Brain microvascular endothelial cell (primary cell): ENCODE measurements at regions not wholly inside any gene's neighbourhood (a gene's known extent, or its start where the extent isn't known, plus 50 kb on each side); places are given as distances from the start of the nearest gene placed in this dataset.
"Not testable (repeated sequence)": the region's sequence is repeated elsewhere in the genome, so short reads cannot be mapped to it uniquely, and the experiment has no call there.

ENCODE experiments used
- DNase-seq: peaks from one replicate; pipeline ENCODE4 v3.0.0-alpha.2; 2020
- H3K27ac ChIP-seq: fragments of 250-450 bp; sonication (Bioruptor Pico); 2 replicates; pipeline ENCODE4 v1.5.1; 2020; ENCODE audit warnings: mild to moderate bottlenecking, moderate library complexity
- H3K27me3 ChIP-seq: fragments of 250-450 bp; sonication (Bioruptor Pico); replicated peaks from 2 replicates; pipeline ENCODE4 v1.5.1; 2020; ENCODE audit warnings: mild to moderate bottlenecking
- H3K36me3 ChIP-seq: fragments of 250-450 bp; sonication (Bioruptor Pico); replicated peaks from 2 replicates; pipeline ENCODE4 v1.5.1; 2020; ENCODE audit warnings: mild to moderate bottlenecking
- H3K4me3 ChIP-seq: 2 replicates; pipeline ENCODE4 v1.5.1; 2011; ENCODE audit warnings: low read depth, mild to moderate bottlenecking, control low read depth, low read length, moderate library complexity
- in situ Hi-C: cut with HindIII; loops from 2 replicates; pipeline ENCODE4 v1.10.0; 2017; ENCODE audit warnings: low sequenced_read_pairs, low pct_ligation_motif_present
- TF ChIP-seq, protein P1 (sequence below): IDR thresholded peaks from 2 replicates; pipeline ENCODE4 v1.5.1; 2011; ENCODE audit warnings: low read depth, mild to moderate bottlenecking, moderate library complexity, low read length, control low read depth, inconsistent platforms; ENCODE audit errors: missing control alignments

DNA sequence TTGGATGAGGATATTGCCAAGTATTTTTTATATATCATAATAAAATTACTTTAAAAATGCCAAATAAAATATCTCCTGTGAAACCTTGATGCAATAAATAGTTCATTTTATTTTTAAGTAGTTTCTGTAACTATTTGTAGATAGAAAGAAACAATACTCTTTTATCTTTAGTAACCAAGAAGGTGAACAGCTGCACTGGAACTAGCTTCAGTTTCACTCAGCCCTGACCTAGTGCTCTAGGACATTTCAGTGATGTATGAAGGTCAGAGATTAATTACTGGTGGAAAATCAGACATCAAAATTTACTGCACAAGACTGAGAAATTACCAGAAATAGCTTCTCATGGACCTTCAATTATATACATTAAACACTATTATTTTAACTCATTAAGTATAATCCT is 1305.0 kb downstream of the CNTNAP5 start:
- Histone ChIP-seq H3K4me3 (no peak overlapping the region), H3K27me3 (no peaks in the 10 kb centered on the region), H3K27ac (no peak overlapping the region), H3K36me3 (no peaks in the 10 kb centered on the region)
- no peak for DNase-seq
- in situ Hi-C loops: no loop called here
- TF ChIP-seq, protein P1, sequence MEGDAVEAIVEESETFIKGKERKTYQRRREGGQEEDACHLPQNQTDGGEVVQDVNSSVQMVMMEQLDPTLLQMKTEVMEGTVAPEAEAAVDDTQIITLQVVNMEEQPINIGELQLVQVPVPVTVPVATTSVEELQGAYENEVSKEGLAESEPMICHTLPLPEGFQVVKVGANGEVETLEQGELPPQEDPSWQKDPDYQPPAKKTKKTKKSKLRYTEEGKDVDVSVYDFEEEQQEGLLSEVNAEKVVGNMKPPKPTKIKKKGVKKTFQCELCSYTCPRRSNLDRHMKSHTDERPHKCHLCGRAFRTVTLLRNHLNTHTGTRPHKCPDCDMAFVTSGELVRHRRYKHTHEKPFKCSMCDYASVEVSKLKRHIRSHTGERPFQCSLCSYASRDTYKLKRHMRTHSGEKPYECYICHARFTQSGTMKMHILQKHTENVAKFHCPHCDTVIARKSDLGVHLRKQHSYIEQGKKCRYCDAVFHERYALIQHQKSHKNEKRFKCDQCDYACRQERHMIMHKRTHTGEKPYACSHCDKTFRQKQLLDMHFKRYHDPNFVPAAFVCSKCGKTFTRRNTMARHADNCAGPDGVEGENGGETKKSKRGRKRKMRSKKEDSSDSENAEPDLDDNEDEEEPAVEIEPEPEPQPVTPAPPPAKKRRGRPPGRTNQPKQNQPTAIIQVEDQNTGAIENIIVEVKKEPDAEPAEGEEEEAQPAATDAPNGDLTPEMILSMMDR: no peak

DNA sequence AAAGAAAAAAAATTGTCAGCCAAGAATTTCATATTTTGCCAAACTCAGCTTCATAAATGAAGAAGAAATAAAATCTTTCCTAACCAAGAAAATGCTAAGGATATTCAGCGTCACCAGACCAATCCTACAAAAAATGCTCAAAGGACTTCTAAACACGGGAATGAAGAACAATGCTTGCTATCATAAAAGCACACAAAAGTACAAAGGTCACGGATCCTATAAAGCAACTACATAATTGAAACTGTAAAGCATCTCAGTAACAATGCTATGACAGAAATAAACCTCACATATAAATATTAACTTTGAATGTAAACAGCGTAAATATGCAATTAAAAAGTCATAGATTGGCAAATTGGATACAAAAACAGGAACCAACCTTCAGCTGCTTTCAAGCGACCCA is 1314.6 kb upstream of the GYPC start:
- TF ChIP-seq, protein P1: no peak
- Histone ChIP-seq H3K4me3 (no peak overlapping the region), H3K27me3 (no peaks in the 10 kb centered on the region), H3K36me3 (no peaks in the 10 kb centered on the region), H3K27ac (no peak overlapping the region)
- in situ Hi-C loops: no loop called here
- DNase-seq: no peak

DNA sequence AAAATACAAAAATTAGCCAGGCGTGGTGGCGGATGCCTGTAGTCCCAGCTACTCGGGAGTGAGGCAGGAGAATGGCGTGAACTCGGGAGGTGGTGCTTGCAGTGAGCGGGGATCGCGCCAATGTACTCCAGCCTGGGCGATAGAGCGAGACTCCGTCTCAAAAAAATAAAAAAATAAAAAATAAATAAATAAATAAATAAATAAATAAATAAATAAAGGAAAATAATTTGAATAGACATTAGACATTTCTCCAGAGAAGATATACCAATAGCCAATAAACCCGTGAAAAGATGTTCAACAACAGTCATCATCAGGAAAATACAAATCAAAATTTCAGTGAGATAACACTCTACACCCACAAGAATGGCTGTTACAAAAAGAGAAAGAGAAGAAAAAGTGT is 1302.4 kb upstream of the GYPC start:
- H3K36me3 ChIP-seq, H3K27ac ChIP-seq, H3K27me3 ChIP-seq, DNase-seq, in situ Hi-C loops, H3K4me3 ChIP-seq: not testable (repeated sequence)

DNA sequence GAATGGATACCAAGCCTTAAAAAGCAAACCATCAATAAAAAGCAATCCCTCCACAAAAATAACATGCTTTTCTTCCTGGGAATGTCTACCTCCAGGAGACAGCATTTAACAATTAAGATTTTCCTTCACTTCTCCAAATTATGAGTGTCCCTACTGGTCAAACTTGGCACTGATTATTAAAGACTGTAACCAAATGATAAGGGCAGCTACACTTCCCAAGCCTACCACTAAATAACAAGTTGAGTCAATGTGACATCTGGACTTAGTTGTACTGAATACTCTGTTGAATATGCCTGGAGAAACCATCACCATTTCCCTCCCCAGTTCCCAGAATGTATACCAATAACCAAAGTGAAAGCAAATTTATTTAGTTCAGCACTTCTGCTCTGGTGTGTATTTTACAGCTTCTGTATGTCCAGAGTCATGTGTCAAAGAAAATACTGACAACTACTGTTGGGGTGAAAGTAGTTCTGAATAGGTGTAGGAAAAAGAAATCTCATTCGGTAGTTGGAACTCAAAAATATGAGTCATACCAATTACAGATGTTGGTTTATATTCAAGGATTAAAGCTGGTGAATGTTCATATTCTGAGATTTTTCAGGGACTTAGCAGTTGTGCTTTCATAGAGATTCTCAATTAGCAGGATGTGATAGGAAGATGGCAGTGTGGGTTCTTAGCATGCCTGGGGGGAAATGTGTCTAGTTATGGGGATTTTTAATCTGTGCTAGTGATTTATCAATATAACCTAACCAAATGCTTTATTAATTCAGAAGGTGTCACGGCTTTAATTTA is 1291.6 kb upstream of the GYPC start:
- Histone ChIP-seq H3K36me3 (no peaks in the 10 kb centered on the region), H3K27ac (no peak overlapping the region), H3K27me3 (no peaks in the 10 kb centered on the region), H3K4me3 (no peak overlapping the region)
- in situ Hi-C loops: no loop called here
- TF ChIP-seq, protein P1: no peak
- no peak for DNase-seq

DNA sequence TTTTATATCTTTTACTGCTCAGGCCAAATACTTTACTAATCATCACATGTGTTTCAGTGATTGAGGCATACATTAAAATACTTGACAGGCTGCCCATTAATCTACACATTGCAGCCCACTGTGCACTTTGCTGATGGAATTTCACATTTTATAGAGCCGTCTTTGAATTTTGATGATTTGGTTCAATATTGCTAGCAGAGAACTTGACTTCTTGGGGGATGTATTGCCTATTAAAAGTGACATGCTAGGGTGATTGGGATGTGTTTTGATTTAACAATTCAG is 1291.0 kb upstream of the GYPC start:
- no peak overlapping the region for H3K27ac ChIP-seq
- TF ChIP-seq, protein P1: no peak
- H3K36me3 ChIP-seq: no peaks in the 10 kb centered on the region
- DNase-seq: no peak
- in situ Hi-C loops: no loop called here
- no peaks in the 10 kb centered on the region for H3K27me3 ChIP-seq
- H3K4me3 ChIP-seq: no peak overlapping the region

DNA sequence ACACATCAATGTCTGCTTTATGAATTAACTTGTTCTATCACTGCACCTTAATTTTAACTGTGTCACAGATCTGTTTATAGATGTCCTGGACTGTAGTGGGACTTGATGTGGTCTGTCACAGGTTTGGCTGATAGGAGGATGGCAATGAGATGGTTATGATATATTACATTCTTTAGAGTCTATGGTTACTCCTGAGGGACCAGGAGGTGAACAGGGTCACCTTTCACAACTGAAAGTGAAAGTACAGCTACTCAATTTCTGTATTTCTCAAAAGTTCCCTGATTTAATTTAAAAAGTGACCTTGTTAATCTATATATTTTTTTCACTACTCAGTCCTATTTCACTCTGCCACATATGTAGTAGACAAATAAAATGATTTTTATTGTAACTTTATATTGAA is 1284.1 kb upstream of the GYPC start:
- in situ Hi-C loops: no loop called here

More for the DNA sequence above, 1284.1 kb upstream of the GYPC start:
- TF ChIP-seq, protein P1: no peak
- no peak for DNase-seq
- no peaks in the 10 kb centered on the region for H3K36me3 ChIP-seq
- no peak overlapping the region for H3K27ac ChIP-seq
- H3K4me3 ChIP-seq: no peak overlapping the region
- H3K27me3 ChIP-seq: no peaks in the 10 kb centered on the region
